Esophagus muscularis mucosa (tissue), 4 donors: ENCODE measurements at regions not wholly inside any gene's neighbourhood (a gene's known extent, or its start where the extent isn't known, plus 50 kb on each side); places are given as distances from the start of the nearest gene placed in this dataset.

Experiments used
- DNase-seq: peaks from one replicate; pipeline ENCODE4 v3.0.0-alpha.2; 2017; ENCODE audit errors: extremely low spot score
- H3K27ac ChIP-seq, 4 donors: fragments of 200-600 bp; sonication (generic); replicated peaks in 1 of 4; 1 replicate in 3 of 4; 2 replicates in 1 of 4; pipeline ENCODE4 v1.5.1; 2016 to 2019; ENCODE audit warnings: mild to moderate bottlenecking in 1 of 4
- H3K27me3 ChIP-seq, 4 donors: fragments of 200-600 bp; sonication (generic); one replicate each; pipeline versions ENCODE4 v1.5.1 to v1.6.0; 2016 to 2019
- H3K36me3 ChIP-seq, 4 donors: fragments of 200-600 bp; sonication (generic); one replicate each; pipeline ENCODE4 v1.5.1; 2016 to 2019
- H3K4me1 ChIP-seq, 4 donors: fragments of 200-600 bp; sonication (generic); one replicate each; pipeline ENCODE4 v1.5.1; 2016 to 2019
- H3K4me3 ChIP-seq, 4 donors: fragments of 200-600 bp; sonication (generic); 1 replicate in 2 of 4; 2 replicates in 2 of 4; pipeline ENCODE4 v1.5.1; 2016 to 2019; ENCODE audit warnings: mild to moderate bottlenecking in 4 of 4, moderate library complexity in 1 of 4
- H3K9me3 ChIP-seq, 4 donors: fragments of 200-600 bp; sonication (generic); 1 replicate in 3 of 4; 2 replicates in 1 of 4; pipeline ENCODE4 v1.5.1; 2016 to 2019
- EP300 ChIP-seq: sonication (generic); formaldehyde crosslinking; IDR thresholded peaks from one replicate; pipeline ENCODE4 v1.6.1; 2017; ENCODE audit warnings: antibody characterized with exemption
- POLR2A ChIP-seq: fragments of 450-650 bp; IDR thresholded peaks from one replicate; pipeline ENCODE4 v1.6.1; 2017; ENCODE audit warnings: antibody characterized with exemption, moderate library complexity, mild to moderate bottlenecking, low read depth
- POLR2AphosphoS5 ChIP-seq, 2 donors: sonication (generic); formaldehyde crosslinking; IDR thresholded peaks; one replicate each; pipeline ENCODE4 v1.6.1; 2017; ENCODE audit warnings: antibody characterized with exemption in 2 of 2
- WGBS: methylation state at CpG from one replicate; pipeline ENCODE4 v1.1.5; 2018; 5-methylcytosine and 5-hydroxymethylcytosine counted together
- intact Hi-C: fragments of 100-400 bp; cut with DNase I; formaldehyde crosslinking; loops from one replicate; pipeline ENCODE4 v1.15.1; 2023
- TF ChIP-seq, protein P1 (sequence below), 3 experiments: fragments of 200-600 bp in 2 of 3; fragments of 450-650 bp in 1 of 3; sonication (generic) in 2 of 3; IDR thresholded peaks; one replicate each; pipeline ENCODE4 v1.5.1; 2017 to 2019; ENCODE audit warnings: antibody characterized with exemption in 3 of 3, mild to moderate bottlenecking in 2 of 3, moderate library complexity in 1 of 3

- no peak for DNase-seq
- intact Hi-C loops: loop anchor here (2.0 to 10.0 kb wide), 3 partner anchors 131 to 263 kb away; no protein-coding TSS in a partner anchor
- TF ChIP-seq POLR2AphosphoS5 (IDR thresholded peaks at IDR 0.05): no peak
- TF ChIP-seq, protein P1, sequence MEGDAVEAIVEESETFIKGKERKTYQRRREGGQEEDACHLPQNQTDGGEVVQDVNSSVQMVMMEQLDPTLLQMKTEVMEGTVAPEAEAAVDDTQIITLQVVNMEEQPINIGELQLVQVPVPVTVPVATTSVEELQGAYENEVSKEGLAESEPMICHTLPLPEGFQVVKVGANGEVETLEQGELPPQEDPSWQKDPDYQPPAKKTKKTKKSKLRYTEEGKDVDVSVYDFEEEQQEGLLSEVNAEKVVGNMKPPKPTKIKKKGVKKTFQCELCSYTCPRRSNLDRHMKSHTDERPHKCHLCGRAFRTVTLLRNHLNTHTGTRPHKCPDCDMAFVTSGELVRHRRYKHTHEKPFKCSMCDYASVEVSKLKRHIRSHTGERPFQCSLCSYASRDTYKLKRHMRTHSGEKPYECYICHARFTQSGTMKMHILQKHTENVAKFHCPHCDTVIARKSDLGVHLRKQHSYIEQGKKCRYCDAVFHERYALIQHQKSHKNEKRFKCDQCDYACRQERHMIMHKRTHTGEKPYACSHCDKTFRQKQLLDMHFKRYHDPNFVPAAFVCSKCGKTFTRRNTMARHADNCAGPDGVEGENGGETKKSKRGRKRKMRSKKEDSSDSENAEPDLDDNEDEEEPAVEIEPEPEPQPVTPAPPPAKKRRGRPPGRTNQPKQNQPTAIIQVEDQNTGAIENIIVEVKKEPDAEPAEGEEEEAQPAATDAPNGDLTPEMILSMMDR (IDR thresholded peaks at IDR 0.05): peak; percentile 61 to 78 (median 67)
- peaks cover 0 to 29% (median 23%) of the 10 kb centered on the region in 4 donors for H3K4me1 ChIP-seq
- H3K9me3 ChIP-seq: no peaks in the 10 kb centered on the region
- H3K4me3 ChIP-seq: no peak overlapping the region
- peaks cover 0 to 5% (median 0%) of the 10 kb centered on the region in 4 donors for H3K27me3 ChIP-seq
- 27% methylated on average over 5 of the region's 5 CpGs for WGBS
- H3K27ac ChIP-seq: no peak overlapping the region
- no peaks in the 10 kb centered on the region for H3K36me3 ChIP-seq
These were observed 133.4 kb downstream of the SLC1A3 start for GRCh38 chr5:36739751-36740221.

GRCh38 chr5:36740259-36740898, 134.0 kb downstream of the SLC1A3 start:
- intact Hi-C loops: loop anchor here (5.0 to 10.0 kb wide), 2 partner anchors 204 to 262 kb away; no protein-coding TSS in a partner anchor
- Histone ChIP-seq H3K4me1 (peaks cover 3 to 32% (median 28%) of the 10 kb centered on the region in 4 donors), H3K9me3 (no peaks in the 10 kb centered on the region), H3K36me3 (no peaks in the 10 kb centered on the region), H3K27ac (no peak overlapping the region), H3K4me3 (no peak overlapping the region), H3K27me3 (peaks cover 0 to 5% (median 0%) of the 10 kb centered on the region in 4 donors)
- no peak for DNase-seq
- WGBS: 73% methylated on average over 8 of the region's 8 CpGs
- no peak for TF ChIP-seq POLR2A

- no peaks in the 10 kb centered on the region for H3K36me3 ChIP-seq
- 43% methylated on average over 7 of the region's 7 CpGs for WGBS
- H3K27ac ChIP-seq: no peak overlapping the region
- no peak overlapping the region for H3K4me3 ChIP-seq
- peaks cover 4 to 36% (median 32%) of the 10 kb centered on the region in 4 donors for H3K4me1 ChIP-seq
- TF ChIP-seq POLR2AphosphoS5 (IDR thresholded peaks at IDR 0.05) (no peak), POLR2A (no peak), EP300 (no peak)
- TF ChIP-seq, protein P1 (IDR thresholded peaks at IDR 0.05): no peak
- H3K27me3 ChIP-seq: peaks cover 0 to 5% (median 0%) of the 10 kb centered on the region in 4 donors
- intact Hi-C loops: loop anchor here (5.0 to 10.0 kb wide), 2 partner anchors 204 to 261 kb away; no protein-coding TSS in a partner anchor
- no peak for DNase-seq
- H3K9me3 ChIP-seq: no peaks in the 10 kb centered on the region
These were observed 134.7 kb downstream of the SLC1A3 start for GRCh38 chr5:36741128-36741527.

- intact Hi-C loops: loop anchor here (5.0 to 10.0 kb wide), 2 partner anchors 201 to 258 kb away; no protein-coding TSS in a partner anchor
These were observed 132.4 kb upstream of the NIPBL start for GRCh38 chr5:36743891-36744772.

More at GRCh38 chr5:36743891-36744772, 132.4 kb upstream of the NIPBL start:
- 13% methylated on average over 20 of the region's 22 CpGs for WGBS
- no peak for DNase-seq
- TF ChIP-seq, protein P1 (IDR thresholded peaks at IDR 0.05): peak in 2 of 3 experiments; percentile 41 to 73
- TF ChIP-seq POLR2AphosphoS5 (IDR thresholded peaks at IDR 0.05): no peak
- Histone ChIP-seq H3K4me3 (peak overlapping the region; percentile 59 to 79 (median 63)), H3K27me3 (no peaks in the 10 kb centered on the region), H3K4me1 (peaks cover 4 to 36% (median 32%) of the 10 kb centered on the region in 4 donors), H3K36me3 (no peaks in the 10 kb centered on the region), H3K27ac (peak overlapping the region in 3 of 4 donors; percentile 34 to 68 (median 54)), H3K9me3 (no peaks in the 10 kb centered on the region)
